ENCODE measurements at regions not wholly inside any gene's neighbourhood (a gene's known extent, or its start where the extent isn't known, plus 50 kb on each side); places are given as distances from the start of the nearest gene placed in this dataset.
"Not testable (repeated sequence)": the region's sequence is repeated elsewhere in the genome, so short reads cannot be mapped to it uniquely, and the experiment has no call there.

DNA sequence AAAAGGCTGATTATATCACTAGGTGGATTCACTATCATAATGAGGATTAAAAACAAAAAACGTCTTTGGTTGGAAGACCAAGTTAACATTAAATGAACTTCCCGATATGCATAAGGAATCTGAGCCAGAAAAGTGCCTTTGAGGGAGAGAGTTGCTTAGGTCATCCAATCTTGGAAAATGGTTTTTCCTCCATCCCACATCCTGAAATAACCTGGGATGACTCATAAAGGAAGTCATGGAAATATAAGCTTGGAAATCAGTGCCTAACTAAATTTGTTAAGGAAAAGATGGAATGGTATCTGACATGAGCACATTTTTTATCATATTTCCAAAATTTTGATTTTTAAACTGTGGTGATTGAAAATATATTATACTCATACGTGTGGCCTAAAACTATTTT lies 66.0 kb downstream of the KBTBD8 start:
- no peak for DNase-seq (ENCODE audit: low read depth)
- H3K4me3 ChIP-seq (ENCODE audit: low read length) = no peak overlapping the region
- TF ChIP-seq, protein P1, sequence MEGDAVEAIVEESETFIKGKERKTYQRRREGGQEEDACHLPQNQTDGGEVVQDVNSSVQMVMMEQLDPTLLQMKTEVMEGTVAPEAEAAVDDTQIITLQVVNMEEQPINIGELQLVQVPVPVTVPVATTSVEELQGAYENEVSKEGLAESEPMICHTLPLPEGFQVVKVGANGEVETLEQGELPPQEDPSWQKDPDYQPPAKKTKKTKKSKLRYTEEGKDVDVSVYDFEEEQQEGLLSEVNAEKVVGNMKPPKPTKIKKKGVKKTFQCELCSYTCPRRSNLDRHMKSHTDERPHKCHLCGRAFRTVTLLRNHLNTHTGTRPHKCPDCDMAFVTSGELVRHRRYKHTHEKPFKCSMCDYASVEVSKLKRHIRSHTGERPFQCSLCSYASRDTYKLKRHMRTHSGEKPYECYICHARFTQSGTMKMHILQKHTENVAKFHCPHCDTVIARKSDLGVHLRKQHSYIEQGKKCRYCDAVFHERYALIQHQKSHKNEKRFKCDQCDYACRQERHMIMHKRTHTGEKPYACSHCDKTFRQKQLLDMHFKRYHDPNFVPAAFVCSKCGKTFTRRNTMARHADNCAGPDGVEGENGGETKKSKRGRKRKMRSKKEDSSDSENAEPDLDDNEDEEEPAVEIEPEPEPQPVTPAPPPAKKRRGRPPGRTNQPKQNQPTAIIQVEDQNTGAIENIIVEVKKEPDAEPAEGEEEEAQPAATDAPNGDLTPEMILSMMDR (conservative IDR thresholded peaks at IDR 0.05; ENCODE audit: low read length) = no peak

DNA sequence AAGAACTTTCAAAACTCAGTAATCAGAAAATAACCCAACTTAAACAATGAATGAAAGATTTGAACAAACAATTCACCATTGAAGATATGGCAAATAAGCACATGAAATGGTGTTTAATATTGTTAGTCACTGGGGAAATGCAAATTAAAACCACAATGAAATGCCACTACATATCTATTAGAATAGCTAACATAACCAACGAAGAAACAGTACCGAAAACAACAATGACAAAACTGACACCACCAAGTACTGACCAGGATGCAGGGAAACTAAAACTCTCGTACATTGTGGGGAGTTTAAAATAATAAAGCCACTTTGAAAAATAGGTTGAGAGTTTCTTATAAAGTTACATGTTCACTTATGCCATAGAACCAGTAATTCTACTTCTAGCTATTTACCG lies 69.1 kb downstream of the KBTBD8 start:
- H3K4me3 ChIP-seq (ENCODE audit: low read length) = no peak overlapping the region
- no peak for DNase-seq (ENCODE audit: low read depth)
- TF ChIP-seq, protein P1 (conservative IDR thresholded peaks at IDR 0.05; ENCODE audit: low read length) = no peak

DNA sequence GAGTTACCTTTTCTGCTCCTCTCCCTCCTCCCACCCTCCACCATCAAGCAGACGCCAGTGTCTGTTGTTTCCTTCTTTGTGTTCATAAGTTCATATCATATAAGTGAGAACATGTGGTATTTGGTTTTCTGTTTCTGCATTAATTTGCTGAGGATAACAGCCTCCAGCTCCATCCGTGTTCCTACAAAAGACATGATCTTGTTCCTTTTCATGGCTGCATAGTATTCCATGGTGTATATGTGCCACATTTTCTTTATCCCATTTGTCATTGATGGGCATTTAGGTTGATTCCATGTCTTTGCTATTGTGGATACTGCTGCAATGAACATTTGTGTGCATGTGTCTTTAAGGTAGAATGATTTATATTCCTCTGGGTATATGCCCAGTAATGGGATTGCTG lies 74.5 kb downstream of the KBTBD8 start:
- DNase-seq (ENCODE audit: low read depth); H3K4me3 ChIP-seq (ENCODE audit: low read length): not testable (repeated sequence)

DNA sequence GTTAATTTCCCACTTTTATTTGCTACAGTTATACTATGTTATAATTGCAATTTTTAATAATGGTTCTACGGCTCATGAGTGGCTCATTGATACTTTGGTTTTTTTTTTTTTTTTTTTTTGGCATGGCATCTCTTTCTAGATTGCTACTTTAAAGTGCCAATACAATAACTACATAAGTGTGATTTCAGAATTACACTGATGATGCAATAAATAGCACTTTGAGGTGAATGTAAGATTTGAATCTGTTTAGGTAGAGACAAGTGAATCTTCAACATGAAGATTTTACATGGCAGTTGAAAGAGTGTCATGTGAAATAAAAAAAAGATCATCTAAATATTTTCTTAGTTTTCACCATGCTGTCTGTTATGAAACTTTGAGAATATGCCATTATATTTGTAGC lies 75.7 kb downstream of the KBTBD8 start:
- DNase-seq (ENCODE audit: low read depth) = no peak
- TF ChIP-seq, protein P1 (conservative IDR thresholded peaks at IDR 0.05; ENCODE audit: low read length) = no peak
- no peak overlapping the region for H3K4me3 ChIP-seq (ENCODE audit: low read length)

DNA sequence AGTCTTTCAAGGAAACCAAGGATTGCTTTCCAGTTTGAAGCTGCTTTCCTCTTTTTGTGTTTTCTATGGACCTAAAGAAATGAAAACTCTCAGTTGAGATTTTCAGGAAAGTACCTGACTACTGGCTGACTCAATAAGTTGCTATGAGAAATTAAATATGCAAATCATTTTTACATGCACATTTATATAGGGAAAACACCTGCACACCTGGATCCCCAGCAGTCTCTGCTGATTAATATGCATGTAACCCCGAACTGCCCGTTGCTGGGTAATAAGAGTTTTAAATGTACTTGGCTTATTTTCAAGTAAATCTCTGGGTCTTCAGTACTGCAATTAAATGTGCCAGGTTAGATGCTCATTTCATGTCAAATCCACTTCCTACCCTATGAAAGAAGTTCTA lies 77.2 kb downstream of the KBTBD8 start:
- H3K4me3 ChIP-seq (ENCODE audit: low read length) = no peak overlapping the region
- DNase-seq (ENCODE audit: low read depth) = no peak
- TF ChIP-seq, protein P1 (conservative IDR thresholded peaks at IDR 0.05; ENCODE audit: low read length) = no peak

DNA sequence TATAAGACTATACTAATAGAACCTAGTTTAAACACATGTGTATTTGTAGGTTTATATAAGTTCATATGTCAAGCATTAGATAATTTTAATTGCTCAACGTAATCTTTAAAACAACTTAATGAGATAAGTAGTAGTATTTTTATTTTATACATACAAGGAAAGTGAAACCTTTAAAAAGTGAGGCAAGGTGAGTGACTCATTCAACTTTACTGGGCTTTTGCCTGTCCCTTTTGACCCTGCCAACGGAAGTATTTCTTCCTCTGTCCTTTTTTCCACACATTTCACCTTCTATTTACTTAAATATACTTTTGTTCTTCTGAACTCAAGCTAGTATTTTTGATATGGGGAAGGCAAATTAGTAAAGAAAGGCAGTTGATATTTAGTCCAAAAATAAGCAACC lies 78.5 kb downstream of the KBTBD8 start:
- no peak overlapping the region for H3K4me3 ChIP-seq (ENCODE audit: low read length)
- TF ChIP-seq, protein P1 (conservative IDR thresholded peaks at IDR 0.05; ENCODE audit: low read length) = no peak
- no peak for DNase-seq (ENCODE audit: low read depth)

DNA sequence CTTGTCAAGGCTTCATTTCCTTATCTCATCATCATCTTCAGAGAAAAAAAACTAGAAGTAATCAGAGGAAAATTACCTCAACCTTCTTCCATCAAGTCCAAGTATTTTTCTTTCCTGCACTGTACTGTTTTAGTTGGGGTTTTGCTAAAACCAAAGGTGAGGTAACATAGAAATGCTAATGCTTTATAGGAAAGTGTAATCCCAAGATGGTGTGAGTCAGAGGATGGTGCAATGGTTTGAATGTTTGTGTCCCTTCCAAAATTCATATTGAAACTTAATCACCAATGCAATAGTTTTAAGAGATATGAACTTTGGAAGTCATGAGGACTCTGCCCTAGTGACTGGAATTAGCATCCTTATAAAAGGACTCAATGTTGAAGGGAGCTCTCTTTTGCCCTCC lies 79.5 kb downstream of the KBTBD8 start:
- peak; percentile 43 for DNase-seq (ENCODE audit: low read depth)
- TF ChIP-seq, protein P1 (conservative IDR thresholded peaks at IDR 0.05; ENCODE audit: low read length) = no peak
- H3K4me3 ChIP-seq (ENCODE audit: low read length) = no peak overlapping the region

DNA sequence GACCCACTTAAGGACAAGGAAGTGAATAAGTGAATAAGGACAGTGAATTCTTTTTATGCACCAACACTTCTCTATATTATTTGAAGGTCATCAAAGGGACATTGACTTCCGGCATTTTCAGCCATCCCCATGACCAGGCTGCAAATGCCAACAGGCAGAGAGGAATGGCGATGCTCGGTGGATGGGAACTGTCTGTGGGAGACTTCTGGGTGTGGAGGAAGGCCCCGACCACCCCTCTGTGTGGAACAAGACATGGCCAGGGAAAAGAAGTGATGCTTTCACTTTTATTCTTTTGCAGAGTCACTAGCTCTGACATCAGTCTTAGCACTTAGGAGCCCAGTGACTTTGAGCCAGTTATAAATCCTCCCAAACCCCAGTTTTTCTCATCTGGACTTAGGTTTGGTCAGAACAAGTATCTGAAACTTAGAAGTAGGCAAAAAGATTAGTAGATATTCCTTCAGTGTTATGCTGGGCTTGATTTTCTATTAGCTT lies 84.5 kb downstream of the KBTBD8 start:
- TF ChIP-seq, protein P1 (conservative IDR thresholded peaks at IDR 0.05; ENCODE audit: low read length) = no peak
- DNase-seq (ENCODE audit: low read depth) = no peak
- H3K4me3 ChIP-seq (ENCODE audit: low read length) = no peak overlapping the region

Measured in AG10803 (cell line).